ENCODE measurements at regions not wholly inside any gene's neighbourhood (a gene's known extent, or its start where the extent isn't known, plus 50 kb on each side); places are given as distances from the start of the nearest gene placed in this dataset.

- Histone ChIP-seq H3K27ac (ENCODE audit: low read length) (no peak overlapping the region), H3K4me3 (ENCODE audit: low read depth in 2 of 2, low read length in 2 of 2) (no peak overlapping the region), H3K27me3 (ENCODE audit: control insufficient read depth, insufficient read depth, low read length) (no peaks in the 10 kb centered on the region), H3K36me3 (ENCODE audit: control insufficient read depth, insufficient read depth, low read length) (no peaks in the 10 kb centered on the region), H3K9me3 (ENCODE audit: control insufficient read depth, insufficient read depth, low read depth, low read length) (no peaks in the 10 kb centered on the region), H3K4me1 (ENCODE audit: control insufficient read depth, insufficient read depth, low read length) (no peaks in the 10 kb centered on the region)
- DNase-seq (ENCODE audit: low read depth, low spot score) (no peak), ATAC-seq (no peak)
- in situ Hi-C loops (cut with HindIII; ENCODE audit: low pct_unique_long_range_greater_than_20kb, low sequenced_read_pairs) = no loop called here
- ChIA-PET CTCF (no interaction called here), POLR2A (no interaction called here)
- TF ChIP-seq CTCF (IDR thresholded peaks at IDR 0.05) (no peak), SIN3A (IDR thresholded peaks at IDR 0.05; ENCODE audit: borderline replicate concordance, insufficient read depth, low read depth, low read length) (no peak), REST (IDR thresholded peaks at IDR 0.05; ENCODE audit: insufficient read depth in 1 of 2, low read depth in 2 of 2, low read length in 1 of 2) (no peak), POLR2AphosphoS5 (IDR thresholded peaks at IDR 0.05; ENCODE audit: low read depth, low read length) (no peak), TCF7L2 (IDR thresholded peaks at IDR 0.05; ENCODE audit: low read depth, low read length) (no peak)
- intact Hi-C loops (cut with micrococcal nuclease; ENCODE audit: unreplicated experiment) = no loop called here
- no TSS peak for BruUV-seq (replicated peaks)
These were observed 939.7 kb upstream of the ZWINT start for GRCh38 chr10:57300718-57301117.

- intact Hi-C loops (cut with micrococcal nuclease; ENCODE audit: unreplicated experiment) = no loop called here
- no TSS peak for BruUV-seq (replicated peaks)
- ChIA-PET CTCF (no interaction called here), POLR2A (no interaction called here)
- H3K9me3 ChIP-seq (ENCODE audit: control insufficient read depth, insufficient read depth, low read depth, low read length) = 0 out of 2 replicates have a peak, but pooled peaks cover 3% of the 10 kb centered on the region
- H3K4me3 ChIP-seq (ENCODE audit: low read depth in 2 of 2, low read length in 2 of 2) = no peak overlapping the region
- no peak overlapping the region for H3K27ac ChIP-seq (ENCODE audit: low read length)
- no peak for TF ChIP-seq TCF7L2 (IDR thresholded peaks at IDR 0.05; ENCODE audit: low read depth, low read length)
- no peak for TF ChIP-seq CTCF (IDR thresholded peaks at IDR 0.05)
- no peak for TF ChIP-seq POLR2AphosphoS5 (IDR thresholded peaks at IDR 0.05; ENCODE audit: low read depth, low read length)
- in situ Hi-C loops (cut with HindIII; ENCODE audit: low pct_unique_long_range_greater_than_20kb, low sequenced_read_pairs) = no loop called here
- no peak for DNase-seq (ENCODE audit: low read depth, low spot score)
- H3K27me3 ChIP-seq (ENCODE audit: control insufficient read depth, insufficient read depth, low read length) = no peaks in the 10 kb centered on the region
- H3K36me3 ChIP-seq (ENCODE audit: control insufficient read depth, insufficient read depth, low read length) = no peaks in the 10 kb centered on the region
- no peak for ATAC-seq
- no peaks in the 10 kb centered on the region for H3K4me1 ChIP-seq (ENCODE audit: control insufficient read depth, insufficient read depth, low read length)
These were observed 933.6 kb upstream of the ZWINT start for GRCh38 chr10:57294698-57295097.

- H3K4me1 ChIP-seq (ENCODE audit: control insufficient read depth, insufficient read depth, low read length) = no peaks in the 10 kb centered on the region
- TF ChIP-seq CTCF (IDR thresholded peaks at IDR 0.05) = no peak
- no peak for TF ChIP-seq POLR2AphosphoS5 (IDR thresholded peaks at IDR 0.05; ENCODE audit: low read depth, low read length)
- no TSS peak for BruUV-seq (replicated peaks)
- no peak overlapping the region for H3K4me3 ChIP-seq (ENCODE audit: low read depth in 2 of 2, low read length in 2 of 2)
- intact Hi-C loops (cut with micrococcal nuclease; ENCODE audit: unreplicated experiment) (no loop called here), in situ Hi-C loops (cut with HindIII; ENCODE audit: low pct_unique_long_range_greater_than_20kb, low sequenced_read_pairs) (no loop called here)
- peaks cover 9% of the 10 kb centered on the region for H3K9me3 ChIP-seq (ENCODE audit: control insufficient read depth, insufficient read depth, low read depth, low read length)
- ChIA-PET POLR2A (no interaction called here), CTCF (no interaction called here)
- no peaks in the 10 kb centered on the region for H3K36me3 ChIP-seq (ENCODE audit: control insufficient read depth, insufficient read depth, low read length)
- H3K27me3 ChIP-seq (ENCODE audit: control insufficient read depth, insufficient read depth, low read length) = no peaks in the 10 kb centered on the region
- H3K27ac ChIP-seq (ENCODE audit: low read length) = no peak overlapping the region
- DNase-seq (ENCODE audit: low read depth, low spot score) = no peak
- no peak for ATAC-seq
These were observed 927.7 kb upstream of the ZWINT start for GRCh38 chr10:57288754-57289153.

Measured in Panc1 (cell line).